SH-SY5Y (cell line): ENCODE measurements at regions not wholly inside any gene's neighbourhood (a gene's known extent, or its start where the extent isn't known, plus 50 kb on each side); places are given as distances from the start of the nearest gene placed in this dataset.

Source experiments
- GATA2 ChIP-seq: IDR thresholded peaks from 2 replicates; pipeline ENCODE4 v1.6.1; 2011; ENCODE audit warnings: mild to moderate bottlenecking, low read depth, low read length
- GATA3 ChIP-seq: IDR thresholded peaks from 2 replicates; pipeline ENCODE4 v1.6.1; 2011; ENCODE audit warnings: low read depth, mild to moderate bottlenecking, low read length, moderate library complexity

DNA sequence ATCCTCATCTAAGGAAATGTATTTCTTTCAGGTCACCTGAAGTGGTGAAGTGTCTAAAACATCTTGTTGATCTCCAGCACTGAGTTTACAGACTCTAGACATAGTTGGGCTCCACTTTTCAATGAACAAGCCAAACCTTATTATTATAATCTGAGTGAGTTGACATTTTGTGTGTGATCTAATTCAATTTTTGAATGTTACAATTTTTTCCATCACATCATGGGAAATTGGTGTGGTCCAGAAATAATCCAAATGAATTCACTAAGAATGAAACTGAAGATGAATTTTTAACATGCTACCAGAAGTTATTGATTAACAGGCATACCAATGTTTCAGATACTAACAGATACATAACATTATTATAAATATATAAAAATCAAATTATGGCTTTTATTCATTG lies 75.6 kb upstream of the EFEMP1 start:
- TF ChIP-seq GATA3 = no peak
- no peak for TF ChIP-seq GATA2
